Right renal pelvis (tissue), 4 donors: ENCODE measurements at regions not wholly inside any gene's neighbourhood (a gene's known extent, or its start where the extent isn't known, plus 50 kb on each side); places are given as distances from the start of the nearest gene placed in this dataset.

Source experiments
- DNase-seq, 4 donors: peaks; one replicate each; pipeline ENCODE4 v3.0.0-alpha.2; 2013; ENCODE audit warnings: low read depth in 4 of 4, low spot score in 3 of 4, missing footprints in 1 of 4

DNA sequence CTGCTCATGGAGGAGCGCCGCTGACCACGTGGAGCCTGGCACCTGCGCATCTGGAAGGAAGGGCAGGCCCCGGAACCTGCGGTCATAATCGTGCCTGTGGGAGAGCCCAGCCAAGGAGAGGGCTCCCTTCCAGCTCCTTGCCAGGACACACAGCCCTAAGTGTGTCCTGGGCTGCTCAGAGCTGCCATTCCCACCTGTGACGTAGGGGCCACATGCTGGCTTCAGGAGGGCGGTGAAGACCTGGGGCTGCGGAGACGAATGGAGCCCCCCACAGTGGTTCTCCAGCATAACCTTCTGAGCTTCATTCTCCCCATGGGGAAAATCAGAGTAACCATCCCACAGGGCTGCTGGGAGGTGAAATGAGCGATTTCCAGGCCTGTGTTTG lies 127.6 kb upstream of the CHST15 start:
- no peak for DNase-seq

DNA sequence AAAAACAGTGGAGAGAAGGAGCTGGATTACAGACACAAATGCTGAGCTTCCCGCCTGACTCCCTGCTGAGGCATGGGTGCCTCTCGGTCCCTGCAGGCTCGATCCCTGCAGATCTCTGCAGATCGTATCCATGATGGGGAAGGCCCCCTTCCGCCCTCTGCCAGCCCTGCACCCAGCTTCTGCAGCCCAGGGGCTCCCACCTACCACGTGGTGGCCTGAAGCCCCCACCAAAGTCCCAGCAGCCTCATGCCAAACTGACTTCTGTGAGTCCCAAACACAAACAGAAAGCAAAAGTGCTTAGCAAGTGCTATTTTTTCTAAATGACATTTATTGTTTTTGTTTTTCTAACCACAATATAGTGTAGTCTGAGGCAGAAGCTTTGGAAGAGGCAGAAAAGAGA lies 127.1 kb upstream of the CHST15 start:
- no peak for DNase-seq

DNA sequence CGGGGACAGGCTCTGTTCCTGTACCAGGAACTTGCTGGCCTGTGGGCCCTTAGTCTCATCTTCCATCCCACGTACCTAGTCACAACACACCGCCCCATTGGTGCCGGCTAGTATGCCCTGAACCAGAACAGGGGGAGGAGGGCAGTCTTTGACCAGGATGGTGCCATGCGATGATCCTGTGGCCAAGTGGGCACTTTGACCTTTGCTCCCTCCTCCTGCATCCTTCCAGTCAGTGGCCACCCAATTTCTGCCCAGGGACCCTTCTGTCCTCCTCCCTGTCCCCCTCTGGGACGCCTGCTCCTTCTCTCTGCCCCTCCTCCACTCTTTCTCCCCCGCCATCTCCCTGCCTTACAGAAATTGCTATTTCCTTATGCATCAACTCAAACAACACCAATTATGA lies 126.3 kb upstream of the CHST15 start:
- DNase-seq: no peak

DNA sequence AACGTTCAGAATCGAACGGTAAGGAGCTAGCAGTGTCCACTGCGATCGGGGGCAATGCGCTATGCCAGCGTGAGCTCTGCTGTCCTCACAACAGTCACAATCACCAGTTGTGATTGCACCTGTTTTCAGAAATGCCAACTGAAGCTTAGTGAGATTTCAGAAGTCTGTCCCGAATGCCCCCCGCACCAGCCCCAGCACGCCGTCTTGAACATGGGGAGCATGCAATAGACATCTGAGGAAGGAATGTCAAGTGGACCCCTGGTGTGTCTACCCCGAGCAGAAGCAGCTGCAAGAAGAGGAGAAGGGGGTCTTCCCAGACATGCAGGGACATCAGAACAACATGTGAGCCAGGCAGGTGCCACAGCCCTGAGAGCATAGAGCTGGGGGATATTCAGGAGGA lies 125.7 kb upstream of the CHST15 start:
- DNase-seq: no peak

DNA sequence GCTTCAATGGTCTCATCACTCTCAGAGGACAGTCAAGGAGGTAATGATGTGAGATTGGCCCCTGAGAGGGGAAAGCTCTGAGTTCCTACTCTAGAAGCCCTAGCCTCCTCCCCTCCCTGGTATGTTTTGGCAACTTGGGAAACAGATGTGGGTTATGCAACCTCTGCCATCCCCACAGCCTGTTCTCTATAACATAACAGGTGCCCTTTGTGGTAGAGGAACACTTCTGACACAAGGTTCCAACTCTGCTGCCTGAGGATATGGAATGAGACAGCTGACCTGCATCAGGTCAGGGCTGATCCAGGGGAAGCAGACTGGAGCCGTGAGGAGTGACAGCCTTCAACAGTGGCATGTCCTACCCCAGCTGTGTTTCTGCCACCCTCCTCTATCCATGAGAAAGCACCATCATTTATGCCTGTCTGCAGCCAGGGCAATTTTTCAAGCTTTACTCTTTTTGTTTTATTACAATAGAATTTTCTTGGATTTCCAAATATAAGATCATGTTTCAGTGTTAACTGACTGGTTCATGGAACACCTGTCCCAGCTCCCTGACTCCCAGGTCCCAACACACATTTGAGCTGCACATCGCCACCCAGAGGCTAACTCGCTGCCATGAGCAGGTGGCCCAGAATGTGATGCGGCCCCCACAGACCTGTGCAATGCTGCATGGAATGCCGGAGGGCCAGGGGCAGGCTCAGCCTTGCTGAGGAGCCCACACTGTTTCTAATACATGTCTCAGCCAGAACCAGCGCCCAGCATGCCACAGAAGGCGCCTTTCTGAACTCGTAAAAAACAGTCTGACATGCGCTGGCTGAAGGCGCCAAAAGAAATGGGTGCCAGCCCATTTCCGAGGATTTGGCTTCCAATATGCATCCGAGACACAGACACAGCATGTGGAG lies 124.8 kb upstream of the CHST15 start:
- no peak for DNase-seq

DNA sequence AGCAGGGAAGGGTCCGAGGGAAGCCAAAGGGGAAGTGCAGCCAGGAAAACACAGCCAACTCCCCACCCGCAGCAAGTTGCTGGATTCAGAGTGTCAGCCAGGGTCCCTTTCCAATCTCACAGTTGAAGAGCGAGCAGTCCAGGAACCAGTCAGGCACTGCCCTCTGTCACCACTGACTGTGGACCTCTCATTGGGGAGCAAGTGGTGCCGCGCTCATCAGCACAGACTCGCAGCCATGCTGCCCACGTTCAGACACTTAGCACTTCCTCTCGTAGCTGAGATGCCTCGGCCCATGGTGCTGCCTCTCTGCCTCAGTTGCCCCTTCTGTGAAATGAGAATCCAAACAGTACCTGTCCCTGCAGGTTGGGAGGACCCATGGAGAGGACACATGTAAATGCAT lies 123.6 kb upstream of the CHST15 start:
- no peak for DNase-seq

DNA sequence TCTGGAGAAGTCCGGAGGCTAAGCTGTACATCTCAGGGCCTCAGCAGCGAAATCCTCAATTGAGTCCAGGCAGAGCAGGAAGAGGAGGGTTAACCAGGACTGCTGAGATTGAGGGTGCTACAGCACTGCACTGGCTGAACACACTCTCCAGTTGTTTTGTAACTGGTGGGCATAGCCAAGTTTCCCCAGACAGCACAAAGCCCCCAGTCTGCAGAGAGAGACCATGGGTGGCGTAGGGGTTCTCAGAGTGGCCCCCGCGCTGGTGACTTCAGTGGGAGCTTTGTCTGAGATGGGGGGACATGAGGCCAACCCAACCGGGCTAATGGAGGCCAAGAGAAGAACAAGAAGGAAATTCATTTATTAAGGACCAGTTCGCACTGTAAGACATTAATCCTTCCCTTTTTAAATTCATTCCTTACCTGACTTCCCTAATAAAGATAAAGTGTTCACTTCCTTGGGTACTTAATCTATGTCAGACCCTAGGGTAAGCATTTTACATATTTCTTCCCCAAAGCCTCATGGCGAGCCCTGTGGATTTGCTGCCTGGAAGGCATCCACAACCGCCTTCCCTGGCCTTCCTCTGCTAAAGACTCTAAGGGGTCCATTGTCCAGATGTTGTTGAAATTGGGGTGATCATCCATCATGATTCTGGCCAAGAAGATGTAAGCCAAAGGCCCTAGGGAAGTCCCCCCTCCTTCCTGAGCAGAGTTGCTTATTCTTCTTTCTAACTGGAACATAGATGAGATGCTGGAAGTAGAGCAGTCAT lies 121.4 kb upstream of the CHST15 start:
- DNase-seq: no peak

DNA sequence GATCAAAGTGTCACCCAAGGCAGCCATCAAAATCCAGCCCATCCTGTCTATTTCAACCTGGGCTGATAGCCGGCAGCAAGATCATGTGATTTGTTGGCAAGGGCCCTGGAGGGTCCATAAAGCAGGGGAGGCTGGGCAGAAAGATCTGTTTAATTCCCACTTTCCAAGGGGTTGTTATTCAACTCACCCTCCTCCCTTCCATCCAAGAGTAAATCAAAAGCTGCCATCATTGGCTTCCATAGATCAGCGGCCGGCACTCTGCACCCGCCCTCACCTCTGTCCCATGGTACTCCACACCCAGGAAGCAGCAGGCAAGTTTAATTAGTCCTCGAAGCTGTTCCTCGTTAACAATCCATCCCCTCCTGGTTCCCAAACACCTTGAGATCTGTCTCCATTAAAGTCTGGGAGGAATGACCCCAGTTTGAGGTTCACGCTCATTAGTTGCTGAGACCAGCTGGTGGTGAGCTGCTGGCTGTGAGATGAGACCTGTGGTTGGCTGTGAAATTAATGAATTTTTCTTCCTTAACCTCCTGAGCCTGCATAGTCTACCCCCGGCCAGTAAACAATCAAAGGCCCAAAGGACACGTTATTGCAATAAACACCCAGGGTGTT lies 120.6 kb upstream of the CHST15 start:
- peak in 1 of 4 donors; percentile 17 for DNase-seq

DNA sequence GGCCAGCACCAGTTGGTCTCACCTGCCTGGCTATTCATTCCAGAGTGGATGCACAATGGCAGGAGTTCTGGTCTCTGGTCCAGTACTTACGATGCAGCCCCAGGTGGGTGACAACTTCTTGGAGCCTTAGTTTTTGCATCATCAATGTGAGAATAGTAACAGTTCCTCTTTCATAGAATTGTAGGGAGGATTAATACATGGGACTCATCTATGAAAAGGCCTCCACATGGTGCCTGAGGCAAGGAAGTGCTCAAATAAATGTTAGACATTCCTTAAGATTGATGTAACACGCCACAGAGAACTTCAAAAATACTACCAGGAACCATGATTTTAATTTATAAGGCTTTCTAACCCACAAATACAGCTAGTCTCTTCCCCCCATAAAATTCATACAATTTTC lies 120.1 kb upstream of the CHST15 start:
- no peak for DNase-seq

DNA sequence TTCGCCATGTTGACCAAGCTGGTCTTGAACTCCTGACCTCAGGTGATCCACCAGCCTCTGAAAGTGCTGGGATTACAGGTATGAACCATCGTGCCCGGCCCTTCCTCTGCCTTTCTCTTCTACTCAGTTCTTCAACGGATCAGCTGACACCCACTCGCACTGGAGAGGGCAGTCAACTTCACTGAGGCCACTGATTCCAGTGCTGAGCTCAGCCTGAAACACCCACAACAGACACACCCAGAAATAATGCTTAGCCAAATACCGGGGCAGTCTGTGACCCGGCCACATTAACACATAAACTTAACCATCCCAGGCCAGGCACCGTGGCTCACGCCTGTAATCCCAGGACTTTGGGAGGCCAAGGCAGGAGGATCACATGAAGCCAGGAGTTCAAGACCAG lies 119.3 kb upstream of the CHST15 start:
- DNase-seq: no peak

DNA sequence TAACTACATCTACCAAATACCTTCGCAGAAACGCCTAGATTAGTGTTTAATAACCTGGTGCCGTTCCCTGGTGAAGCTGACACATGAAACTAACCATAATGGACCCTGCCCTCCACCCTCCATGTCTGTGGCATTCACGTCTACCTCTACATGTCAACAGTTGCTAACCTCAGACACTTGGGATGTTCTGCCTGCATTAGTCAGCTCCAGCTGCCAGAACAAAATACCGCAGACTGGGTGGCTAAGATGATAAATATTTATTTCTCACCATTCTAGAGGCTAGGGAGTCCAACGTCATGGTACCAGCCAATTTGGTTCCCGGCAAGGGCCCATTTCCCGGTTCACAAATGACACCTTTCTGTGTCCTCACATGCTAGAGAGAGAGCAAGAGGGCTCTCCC lies 118.5 kb upstream of the CHST15 start:
- no peak for DNase-seq

DNA sequence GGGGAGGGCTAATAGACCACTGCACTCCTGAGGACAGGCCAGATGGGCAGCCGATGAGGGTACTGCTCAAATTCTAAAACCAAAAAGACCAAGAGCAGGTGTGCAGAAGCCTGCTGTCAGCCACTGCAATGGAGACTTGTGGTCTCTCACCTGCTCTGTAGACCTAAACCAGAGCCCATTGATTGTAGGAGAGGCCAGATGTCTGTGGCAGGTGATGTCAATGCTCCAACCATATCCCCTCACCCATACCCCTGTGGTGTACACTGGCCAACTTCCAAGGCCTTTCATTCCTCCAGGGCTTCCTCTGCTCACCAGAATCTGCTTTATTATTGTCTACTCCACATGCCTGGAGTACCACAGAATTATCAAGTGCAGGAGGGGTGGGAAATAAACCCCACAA lies 116.9 kb upstream of the CHST15 start:
- DNase-seq: no peak

DNA sequence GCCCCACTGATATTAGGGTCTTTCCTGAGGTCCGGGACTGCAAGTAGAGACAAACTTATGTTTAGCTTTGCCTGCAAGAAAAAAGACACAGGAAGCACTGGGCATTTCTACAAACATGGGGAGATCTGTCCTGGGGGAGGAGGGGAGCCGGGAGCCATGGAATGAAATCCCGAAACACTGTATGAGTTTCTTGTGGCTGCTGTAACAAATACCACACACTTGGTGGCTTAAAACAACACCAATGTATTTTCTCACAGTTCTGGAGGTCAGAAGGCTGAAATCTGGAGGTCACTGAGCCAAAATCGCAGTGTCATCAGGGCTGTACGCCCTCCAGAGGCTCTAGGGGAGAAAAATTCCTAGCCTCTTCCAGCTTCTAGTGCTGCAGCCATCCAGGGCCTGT lies 114.0 kb upstream of the CHST15 start:
- DNase-seq: no peak

DNA sequence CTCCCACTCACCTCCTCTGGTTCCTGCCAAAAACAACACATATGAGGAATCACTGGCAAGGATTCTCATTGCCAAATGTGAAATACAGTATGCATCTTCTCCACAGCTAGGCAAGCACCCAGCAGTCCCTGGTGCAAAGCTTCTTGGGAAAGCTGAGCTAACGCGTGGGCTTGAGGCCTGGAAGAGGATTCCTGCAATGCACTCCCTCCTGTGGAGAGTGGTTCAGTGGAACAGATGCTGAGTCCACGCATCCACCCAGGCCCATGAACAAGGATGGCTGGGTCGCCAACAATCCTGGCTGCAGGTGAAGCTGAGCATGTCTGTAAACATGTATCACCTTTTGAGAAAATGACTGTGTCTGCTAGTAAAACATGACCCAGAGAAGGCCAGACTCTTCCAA lies 113.2 kb upstream of the CHST15 start:
- no peak for DNase-seq

DNA sequence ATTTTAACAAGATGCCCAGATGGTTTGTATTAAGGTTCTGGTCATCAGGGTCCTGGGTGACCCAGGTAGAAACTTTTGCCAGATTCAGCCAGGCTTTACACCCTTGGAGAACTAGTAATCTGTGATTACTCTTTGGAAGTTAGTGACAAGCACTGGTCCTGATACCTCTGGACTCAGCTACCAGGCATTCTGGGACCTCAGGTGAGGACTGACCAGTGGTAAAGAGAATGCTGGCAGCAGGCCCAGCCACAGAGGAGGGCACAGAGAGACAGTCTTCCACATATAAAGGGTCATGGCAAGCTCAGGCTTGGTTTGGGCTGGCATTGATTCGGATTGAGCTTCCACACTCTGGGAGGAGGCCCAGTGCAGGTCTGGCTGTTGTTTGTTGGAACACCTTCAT lies 112.0 kb upstream of the CHST15 start:
- DNase-seq: no peak

DNA sequence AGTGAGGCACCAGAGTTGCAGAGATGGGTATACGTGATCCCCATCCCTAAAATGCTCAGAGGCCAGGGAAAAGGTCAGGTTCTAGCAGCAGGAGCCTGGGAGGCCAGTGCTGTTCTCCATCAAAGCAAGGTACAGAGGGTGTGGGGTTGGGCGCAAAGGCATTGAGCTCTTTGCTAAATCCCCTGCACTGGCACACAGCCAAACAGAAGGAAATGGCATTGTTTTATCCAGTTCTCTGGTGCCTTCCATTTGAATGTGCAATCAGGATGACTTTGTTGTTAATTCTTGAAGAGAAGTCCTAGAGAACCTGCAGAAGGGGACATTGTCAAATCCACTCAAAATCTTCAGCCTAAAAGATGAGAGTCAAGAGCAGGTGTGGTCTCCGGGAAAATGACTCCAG lies 111.3 kb upstream of the CHST15 start:
- DNase-seq: no peak

DNA sequence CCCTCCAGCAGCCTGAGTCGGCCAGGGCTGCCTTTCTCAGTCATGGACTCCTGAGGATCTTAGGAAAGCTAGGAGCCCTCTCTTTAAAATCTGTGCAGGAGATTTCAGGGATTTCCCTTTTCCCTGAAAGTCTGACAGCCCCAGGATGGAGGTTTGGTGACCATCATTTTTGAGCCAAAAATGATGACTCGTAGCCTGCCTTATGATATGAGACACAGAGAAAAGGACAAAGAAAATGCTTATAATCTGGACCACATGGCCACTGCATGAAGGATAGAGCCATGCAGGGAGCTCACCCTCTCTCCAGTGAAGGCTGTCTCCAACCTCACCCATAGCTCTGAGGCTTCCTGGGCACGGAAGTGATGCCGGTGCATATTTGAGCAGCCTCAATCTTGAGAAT lies 106.6 kb upstream of the CHST15 start:
- no peak for DNase-seq

DNA sequence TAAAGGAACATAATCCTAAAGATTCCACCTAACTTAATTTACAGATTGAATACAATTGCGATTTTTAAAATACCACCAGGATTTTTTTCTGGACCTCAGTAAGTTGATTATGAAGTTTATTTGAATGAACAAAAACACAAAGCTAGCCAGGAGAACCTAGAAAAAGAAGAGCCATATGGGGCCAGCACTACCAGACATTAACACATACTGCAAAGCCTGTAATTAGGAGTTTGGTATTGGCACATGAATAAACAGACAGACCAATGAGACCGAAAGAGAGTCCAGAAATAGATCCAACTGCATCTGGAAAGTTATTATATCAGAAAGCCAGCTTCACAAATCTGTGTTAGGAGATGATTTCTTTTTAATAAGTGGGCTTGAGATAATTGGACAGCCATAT lies 105.5 kb upstream of the CHST15 start:
- DNase-seq: no peak

DNA sequence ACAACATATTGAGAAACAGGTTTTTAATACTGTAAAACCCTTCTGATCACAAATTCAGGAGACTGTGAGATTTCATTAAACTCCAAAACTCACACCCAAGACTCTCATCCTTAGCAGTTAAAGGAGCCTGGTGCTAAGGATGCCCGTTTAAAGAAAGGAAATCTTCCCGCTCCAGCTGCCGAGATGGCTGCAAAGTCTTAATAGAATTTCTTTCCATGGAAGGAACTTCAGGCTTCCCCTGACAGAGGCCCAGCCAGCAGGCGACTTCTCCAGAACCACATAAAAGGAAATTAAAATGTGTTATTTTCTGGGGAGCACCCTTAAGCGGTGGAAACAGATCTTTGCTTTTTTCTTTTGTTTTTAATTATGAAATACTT lies 104.7 kb upstream of the CHST15 start:
- DNase-seq: no peak

DNA sequence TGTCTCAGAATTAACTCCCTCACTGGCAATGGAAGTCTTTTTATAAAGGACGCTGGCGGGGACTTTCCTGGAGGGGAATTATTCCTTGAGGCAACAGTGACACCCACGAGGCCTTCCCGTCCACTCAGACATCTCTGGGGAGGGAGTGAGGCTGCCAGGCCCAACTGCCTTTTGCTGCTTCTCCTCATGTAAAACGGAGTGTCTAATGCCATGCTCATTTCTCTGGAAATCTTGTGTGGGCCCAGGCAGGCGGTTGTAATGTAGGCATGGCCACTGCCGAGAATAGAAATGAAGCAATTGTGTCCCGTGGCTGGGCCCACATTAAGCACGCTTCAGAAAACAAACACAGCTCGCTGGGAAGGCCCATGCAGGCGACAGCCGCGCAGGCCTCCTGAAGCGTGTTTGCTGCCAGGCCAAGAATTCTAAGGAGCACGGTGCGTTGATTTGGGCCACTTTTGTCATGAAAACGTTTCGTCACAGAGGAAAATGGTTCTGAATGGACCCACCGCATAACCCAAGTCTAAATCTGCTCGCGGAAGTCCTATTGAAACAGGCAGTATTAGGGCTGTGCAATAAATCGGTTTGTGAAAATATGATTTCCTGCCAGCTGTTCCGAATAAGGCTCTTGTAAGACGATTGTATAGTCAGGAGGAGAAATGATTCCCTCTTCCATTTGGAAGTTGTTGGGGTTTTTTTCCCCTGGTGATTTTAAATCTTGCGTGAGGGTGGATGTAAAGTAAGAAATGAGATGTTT lies 104.2 kb upstream of the CHST15 start:
- DNase-seq: no peak

DNA sequence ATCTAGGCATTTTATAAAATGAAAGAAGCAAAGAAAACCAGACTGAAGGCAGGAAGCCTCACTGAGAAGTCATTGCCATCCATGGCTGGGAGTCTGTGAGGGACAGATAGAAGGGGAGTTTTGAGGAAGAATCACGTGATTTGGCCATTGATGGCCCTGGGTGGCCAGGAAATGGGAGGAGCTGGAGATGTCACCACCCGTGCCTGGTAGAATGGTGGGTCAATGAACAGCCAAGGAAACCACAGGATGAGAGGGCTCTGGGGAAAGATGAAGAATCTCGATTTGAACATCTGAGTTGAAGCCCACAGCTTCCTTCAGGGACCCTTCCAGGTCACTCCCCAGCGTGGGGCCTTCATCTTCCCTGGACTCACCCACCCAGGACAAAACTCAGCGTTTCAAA lies 103.3 kb upstream of the CHST15 start:
- no peak for DNase-seq
